GM21367 (cell line): ENCODE measurements at regions not wholly inside any gene's neighbourhood (a gene's known extent, or its start where the extent isn't known, plus 50 kb on each side); places are given as distances from the start of the nearest gene placed in this dataset.
"Not testable (repeated sequence)": the region's sequence is repeated elsewhere in the genome, so short reads cannot be mapped to it uniquely, and the experiment has no call there.

ENCODE experiments used
- ATAC-seq: cut with Tn5 transposase; IDR thresholded peaks from one replicate; pipeline ENCODE4 v1.9.1; 2021; ENCODE audit not compliant: unreplicated experiment

- no peak for ATAC-seq
Measured at GRCh38 chrX:124426288-124427169, 80.2 kb downstream of the SH2D1A start.

- no peak for ATAC-seq
Measured at GRCh38 chrX:124433186-124433585, 86.8 kb downstream of the SH2D1A start.

GRCh38 chrX:124435616-124436015, 89.3 kb downstream of the SH2D1A start:
- ATAC-seq: no peak

- ATAC-seq: no peak
Measured at GRCh38 chrX:124440695-124441094, 94.3 kb downstream of the SH2D1A start.

GRCh38 chrX:124441971-124442590, 95.7 kb downstream of the SH2D1A start:
- no peak for ATAC-seq

GRCh38 chrX:124455966-124456365, 109.6 kb downstream of the SH2D1A start:
- ATAC-seq: no peak

GRCh38 chrX:124459851-124460250, 113.5 kb downstream of the SH2D1A start:
- not testable (repeated sequence) for ATAC-seq

GRCh38 chrX:124462931-124463330, 116.6 kb downstream of the SH2D1A start:
- ATAC-seq: no peak

GRCh38 chrX:124467202-124467601, 120.8 kb downstream of the SH2D1A start:
- ATAC-seq: no peak

GRCh38 chrX:124475358-124475757, 129.0 kb downstream of the SH2D1A start:
- ATAC-seq: no peak

- no peak for ATAC-seq
Measured at GRCh38 chrX:124476562-124476961, 130.2 kb downstream of the SH2D1A start.

GRCh38 chrX:124478046-124478445, 131.7 kb downstream of the SH2D1A start:
- no peak for ATAC-seq

GRCh38 chrX:124488412-124489161, 142.2 kb downstream of the SH2D1A start:
- no peak for ATAC-seq

GRCh38 chrX:124493984-124494383, 147.6 kb downstream of the SH2D1A start:
- ATAC-seq: no peak

- no peak for ATAC-seq
Measured at GRCh38 chrX:124497386-124497785, 151.0 kb downstream of the SH2D1A start.

- ATAC-seq: no peak
Measured at GRCh38 chrX:124501586-124501985, 155.2 kb downstream of the SH2D1A start.

GRCh38 chrX:124502166-124502565, 155.8 kb downstream of the SH2D1A start:
- no peak for ATAC-seq

- ATAC-seq: no peak
Measured at GRCh38 chrX:124502599-124502998, 156.2 kb downstream of the SH2D1A start.

- ATAC-seq: peak; percentile 88
Measured at GRCh38 chrX:124504111-124504983, 158.0 kb downstream of the SH2D1A start.

- no peak for ATAC-seq
Measured at GRCh38 chrX:124506066-124506465, 159.7 kb downstream of the SH2D1A start.

- ATAC-seq: no peak
Measured at GRCh38 chrX:124507246-124507645, 160.9 kb downstream of the SH2D1A start.
